HT1080 (cell line): ENCODE measurements at regions not wholly inside any gene's neighbourhood (a gene's known extent, or its start where the extent isn't known, plus 50 kb on each side); places are given as distances from the start of the nearest gene placed in this dataset.

ENCODE experiments used
- DNase-seq: peaks from one replicate; pipeline ENCODE4 v3.0.0-alpha.2; 2015; ENCODE audit warnings: low read depth

- no peak for DNase-seq
These were observed 235.0 kb upstream of the ZC3H12C start for GRCh38 chr11:109858152-109858551.

- DNase-seq = peak; percentile 89
These were observed 234.0 kb upstream of the ZC3H12C start for GRCh38 chr11:109859045-109859724.

GRCh38 chr11:109862835-109863234 lies 230.4 kb upstream of the ZC3H12C start:
- DNase-seq = no peak

GRCh38 chr11:109864151-109864661 lies 229.0 kb upstream of the ZC3H12C start:
- DNase-seq = no peak

- DNase-seq = peak; percentile 29
These were observed 228.2 kb upstream of the ZC3H12C start for GRCh38 chr11:109864834-109865547.

GRCh38 chr11:109865548-109866186 lies 227.5 kb upstream of the ZC3H12C start:
- DNase-seq = no peak

- DNase-seq = no peak
These were observed 225.4 kb upstream of the ZC3H12C start for GRCh38 chr11:109867784-109868183.

- DNase-seq = no peak
These were observed 223.7 kb upstream of the ZC3H12C start for GRCh38 chr11:109869536-109869935.

GRCh38 chr11:109870297-109870696 lies 222.9 kb upstream of the ZC3H12C start:
- DNase-seq = no peak

- no peak for DNase-seq
These were observed 216.1 kb upstream of the ZC3H12C start for GRCh38 chr11:109877043-109877442.

- no peak for DNase-seq
These were observed 208.7 kb upstream of the ZC3H12C start for GRCh38 chr11:109884501-109884900.

GRCh38 chr11:109885006-109885405 lies 208.2 kb upstream of the ZC3H12C start:
- DNase-seq = no peak

GRCh38 chr11:109892321-109892794 lies 200.8 kb upstream of the ZC3H12C start:
- peak; percentile 5 for DNase-seq

- no peak for DNase-seq
These were observed 198.9 kb upstream of the ZC3H12C start for GRCh38 chr11:109894242-109894641.

GRCh38 chr11:109898592-109898991 lies 194.6 kb upstream of the ZC3H12C start:
- no peak for DNase-seq

- DNase-seq = no peak
These were observed 190.3 kb upstream of the ZC3H12C start for GRCh38 chr11:109902764-109903433.

GRCh38 chr11:109911488-109911887 lies 181.7 kb upstream of the ZC3H12C start:
- DNase-seq = no peak

- DNase-seq = no peak
These were observed 179.2 kb upstream of the ZC3H12C start for GRCh38 chr11:109914038-109914437.

GRCh38 chr11:109914809-109915653 lies 178.2 kb upstream of the ZC3H12C start:
- DNase-seq = peak; percentile 38

- no peak for DNase-seq
These were observed 166.3 kb upstream of the ZC3H12C start for GRCh38 chr11:109926941-109927340.

- no peak for DNase-seq
These were observed 163.9 kb upstream of the ZC3H12C start for GRCh38 chr11:109929308-109929707.
